H9 (cell line): ENCODE measurements at regions not wholly inside any gene's neighbourhood (a gene's known extent, or its start where the extent isn't known, plus 50 kb on each side); places are given as distances from the start of the nearest gene placed in this dataset.

Experiments used
- DNase-seq: peaks from one replicate; pipeline ENCODE4 v3.0.0-alpha.2; 2017
- H2AFZ ChIP-seq: one replicate; pipeline ENCODE4 v1.6.1; 2013; ENCODE audit warnings: mild to moderate bottlenecking, low read length, control low read depth, moderate library complexity
- H2AK5ac ChIP-seq: 2 replicates; pipeline ENCODE4 v1.6.1; 2013; ENCODE audit warnings: low read length, control low read depth, mixed read lengths; ENCODE audit not compliant: insufficient read length
- H2BK120ac ChIP-seq: one replicate; pipeline ENCODE4 v1.6.1; 2013; ENCODE audit warnings: low read depth, mild to moderate bottlenecking, low read length, control low read depth, inconsistent platforms; ENCODE audit not compliant: poor library complexity, severe bottlenecking
- H2BK12ac ChIP-seq: 2 replicates; pipeline ENCODE4 v1.6.1; 2013; ENCODE audit warnings: low read length, control low read depth, mixed read lengths, low read depth; ENCODE audit not compliant: insufficient read length
- H2BK15ac ChIP-seq: 2 replicates; pipeline ENCODE4 v1.6.1; 2013; ENCODE audit warnings: low read depth, low read length, control low read depth
- H2BK20ac ChIP-seq: one replicate; pipeline ENCODE4 v1.6.1; 2013; ENCODE audit warnings: low read depth, mild to moderate bottlenecking, low read length, control low read depth, inconsistent platforms; ENCODE audit not compliant: poor library complexity, severe bottlenecking
- H2BK5ac ChIP-seq: 2 replicates; pipeline ENCODE4 v1.6.1; 2013; ENCODE audit warnings: low read length, control low read depth, mixed read lengths; ENCODE audit not compliant: insufficient read length
- H3K14ac ChIP-seq: 2 replicates; pipeline ENCODE4 v1.6.1; 2013; ENCODE audit warnings: low read length, control low read depth; ENCODE audit not compliant: insufficient read depth
- H3K18ac ChIP-seq: 2 replicates; pipeline ENCODE4 v1.6.1; 2013; ENCODE audit warnings: low read depth, mild to moderate bottlenecking, mixed read lengths, low read length, control low read depth; ENCODE audit not compliant: insufficient read length
- H3K23ac ChIP-seq: 2 replicates; pipeline ENCODE4 v1.6.1; 2013; ENCODE audit warnings: low read length, control low read depth, mixed read lengths, low read depth; ENCODE audit not compliant: insufficient read length
- H3K23me2 ChIP-seq: 2 replicates; pipeline ENCODE4 v1.6.1; 2013; ENCODE audit warnings: low read depth, mild to moderate bottlenecking, mixed read lengths, low read length, control low read depth; ENCODE audit not compliant: insufficient read length, poor library complexity, severe bottlenecking
- H3K27ac ChIP-seq: 2 replicates; pipeline ENCODE4 v1.5.1; 2013; ENCODE audit warnings: low read length, control low read depth, mixed read lengths, low read depth; ENCODE audit not compliant: insufficient read length
- H3K27me3 ChIP-seq: 2 replicates; pipeline ENCODE4 v1.6.1; 2013; ENCODE audit warnings: low read length, control low read depth, inconsistent platforms; ENCODE audit not compliant: insufficient read depth
- H3K4ac ChIP-seq: 2 replicates; pipeline ENCODE4 v1.6.1; 2013; ENCODE audit warnings: low read depth, mild to moderate bottlenecking, control low read depth, inconsistent platforms, low read length, moderate library complexity
- H3K4me1 ChIP-seq: 2 replicates; pipeline ENCODE4 v1.6.1; 2013; ENCODE audit warnings: low read length, control low read depth, inconsistent platforms; ENCODE audit not compliant: insufficient read depth
- H3K4me2 ChIP-seq: 2 replicates; pipeline ENCODE4 v1.6.1; 2013; ENCODE audit warnings: low read length, control low read depth, mixed read lengths; ENCODE audit not compliant: insufficient read length, insufficient read depth
- H3K56ac ChIP-seq: 2 replicates; pipeline ENCODE4 v1.6.1; 2013; ENCODE audit warnings: low read depth, mild to moderate bottlenecking, mixed read lengths, low read length, control low read depth; ENCODE audit not compliant: insufficient read length
- H3K79me1 ChIP-seq: 2 replicates; pipeline ENCODE4 v1.6.1; 2013; ENCODE audit warnings: low read depth, mild to moderate bottlenecking, moderate library complexity, low read length, control low read depth, inconsistent platforms; ENCODE audit not compliant: insufficient read depth, poor library complexity, severe bottlenecking
- H3K79me2 ChIP-seq: 2 replicates; pipeline ENCODE4 v1.6.1; 2013; ENCODE audit warnings: low read length, control low read depth, inconsistent platforms; ENCODE audit not compliant: insufficient read depth
- H3K9ac ChIP-seq: 2 replicates; pipeline ENCODE4 v1.6.1; 2013; ENCODE audit warnings: low read length, control low read depth, mixed read lengths; ENCODE audit not compliant: insufficient read length; ENCODE audit errors: extremely low read depth
- H3K9me3 ChIP-seq: one replicate; pipeline ENCODE4 v1.6.1; 2013; ENCODE audit warnings: low read depth, low read length, inconsistent platforms; ENCODE audit not compliant: control insufficient read depth
- H3T11ph ChIP-seq: one replicate; pipeline ENCODE4 v1.6.1; 2013; ENCODE audit warnings: mild to moderate bottlenecking, low read length, control low read depth, inconsistent platforms
- H4K20me1 ChIP-seq: one replicate; pipeline ENCODE4 v1.6.1; 2013; ENCODE audit not compliant: control insufficient read depth, insufficient read length, insufficient read depth
- H4K5ac ChIP-seq: 2 replicates; pipeline ENCODE4 v1.6.1; 2013; ENCODE audit warnings: low read depth, mild to moderate bottlenecking, mixed read lengths, low read length, control low read depth; ENCODE audit not compliant: insufficient read length
- H4K8ac ChIP-seq: replicated peaks from 2 replicates; pipeline ENCODE4 v1.6.1; 2013; ENCODE audit warnings: low read length, control low read depth, mixed read lengths, low read depth; ENCODE audit not compliant: insufficient read length
- H4K91ac ChIP-seq: 2 replicates; pipeline ENCODE4 v1.6.1; 2013; ENCODE audit warnings: low read depth, mild to moderate bottlenecking, moderate library complexity, mixed read lengths, low read length, control low read depth; ENCODE audit not compliant: insufficient read length
- H3K27ac Mint-ChIP-seq, 3 experiments: 2 replicates in 2 of 3; 3 replicates in 1 of 3; pipeline ENCODE4 v1.8.0; 2020 to 2021; ENCODE audit warnings: mixed read lengths in 3 of 3, mild to moderate bottlenecking in 1 of 3, moderate library complexity in 1 of 3
- H3K27me3 Mint-ChIP-seq: 2 replicates; pipeline ENCODE4 v1.8.0; 2021; ENCODE audit warnings: low read depth, mild to moderate bottlenecking, moderate library complexity, mixed read lengths
- H3K36me3 Mint-ChIP-seq, 3 experiments: 2 replicates in 2 of 3; 3 replicates in 1 of 3; pipeline ENCODE4 v1.8.0; 2020 to 2021; ENCODE audit warnings: low read depth in 3 of 3, mixed read lengths in 3 of 3; ENCODE audit not compliant: insufficient read depth in 1 of 3
- H3K4me1 Mint-ChIP-seq, 2 experiments: 2 replicates each; pipeline ENCODE4 v1.8.0; 2020; ENCODE audit warnings: mixed read lengths in 2 of 2
- H3K4me3 Mint-ChIP-seq, 2 experiments: 2 replicates in 1 of 2; 3 replicates in 1 of 2; pipeline ENCODE4 v1.8.0; 2020 to 2021; ENCODE audit warnings: mild to moderate bottlenecking in 2 of 2, mixed read lengths in 2 of 2, moderate library complexity in 1 of 2
- H3K9me3 Mint-ChIP-seq, 2 experiments: 2 replicates in 1 of 2; 3 replicates in 1 of 2; pipeline ENCODE4 v1.8.0; 2020; ENCODE audit warnings: mild to moderate bottlenecking in 2 of 2, mixed read lengths in 2 of 2, moderate library complexity in 1 of 2
- WGBS: extraction: QIAGEN DNeasy Blood & Tissue Kit; methylation state at CpG from one replicate; pipeline ENCODE4 v1.1.7; 2013; ENCODE audit warnings: missing lambda C conversion rate, low lambda C conversion rate, mixed read lengths; ENCODE audit not compliant: insufficient read length; ENCODE audit errors: extremely low coverage; 5-methylcytosine and 5-hydroxymethylcytosine counted together
- TF ChIP-seq, protein P1 (sequence below): fragments of 200-600 bp; sonication (generic); conservative IDR thresholded peaks from 3 replicates; pipeline ENCODE4 v1.8.0; 2021; ENCODE audit warnings: antibody characterized with exemption, mild to moderate bottlenecking

DNA sequence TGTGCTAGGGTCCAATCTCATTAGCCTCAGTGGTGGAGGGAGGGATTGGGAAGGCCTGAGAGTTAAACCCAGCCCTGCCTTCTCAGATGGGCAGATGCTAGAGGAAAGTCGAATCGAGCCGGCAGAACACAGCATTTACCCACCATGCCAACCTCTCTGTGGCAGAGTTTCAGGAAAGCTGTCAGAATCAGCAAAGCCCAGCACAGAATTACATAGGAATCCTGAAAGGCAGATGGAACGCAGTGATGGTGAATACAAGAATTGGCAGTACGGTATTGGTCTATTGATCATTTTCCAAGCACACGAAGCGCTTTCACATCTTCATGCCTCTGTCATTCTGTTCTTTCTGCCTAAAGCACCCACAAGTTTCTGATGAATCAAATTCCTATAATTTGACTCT is 417.7 kb upstream of the RBMS3 start:
- Histone ChIP-seq H3K18ac (no peak overlapping the region), H3K23me2 (no peaks in the 10 kb centered on the region), H3K27ac (no peak overlapping the region), H3K4me2 (no peak overlapping the region), H2AFZ (no peak overlapping the region), H4K91ac (no peak overlapping the region), H2BK15ac (no peak overlapping the region), H3K23ac (no peak overlapping the region), H2BK20ac (no peak overlapping the region), H3K79me1 (no peaks in the 10 kb centered on the region), H3K79me2 (no peaks in the 10 kb centered on the region), H3K56ac (no peak overlapping the region), H2BK120ac (no peak overlapping the region), H3K9ac (no peak overlapping the region), H3K9me3 (no peaks in the 10 kb centered on the region), H3T11ph (no peak overlapping the region), H3K14ac (no peak overlapping the region), H4K8ac (no peak overlapping the region), H2BK5ac (no peak overlapping the region), H3K27me3 (no peaks in the 10 kb centered on the region), H4K20me1 (no peaks in the 10 kb centered on the region), H2AK5ac (no peak overlapping the region), H2BK12ac (no peak overlapping the region), H3K4ac (no peak overlapping the region), H3K4me1 (no peaks in the 10 kb centered on the region), H4K5ac (no peak overlapping the region)
- peaks cover 17 to 27% of the 10 kb centered on the region in 2 experiments for H3K4me1 Mint-ChIP-seq
- no peaks in the 10 kb centered on the region for H3K27me3 Mint-ChIP-seq
- peak overlapping the region in 1 of 3 experiments; percentile 74; a peak in 1 of 7 replicates for H3K27ac Mint-ChIP-seq
- H3K36me3 Mint-ChIP-seq = no peaks in the 10 kb centered on the region
- no peak overlapping the region for H3K4me3 Mint-ChIP-seq
- H3K9me3 Mint-ChIP-seq = no peaks in the 10 kb centered on the region
- TF ChIP-seq, protein P1, sequence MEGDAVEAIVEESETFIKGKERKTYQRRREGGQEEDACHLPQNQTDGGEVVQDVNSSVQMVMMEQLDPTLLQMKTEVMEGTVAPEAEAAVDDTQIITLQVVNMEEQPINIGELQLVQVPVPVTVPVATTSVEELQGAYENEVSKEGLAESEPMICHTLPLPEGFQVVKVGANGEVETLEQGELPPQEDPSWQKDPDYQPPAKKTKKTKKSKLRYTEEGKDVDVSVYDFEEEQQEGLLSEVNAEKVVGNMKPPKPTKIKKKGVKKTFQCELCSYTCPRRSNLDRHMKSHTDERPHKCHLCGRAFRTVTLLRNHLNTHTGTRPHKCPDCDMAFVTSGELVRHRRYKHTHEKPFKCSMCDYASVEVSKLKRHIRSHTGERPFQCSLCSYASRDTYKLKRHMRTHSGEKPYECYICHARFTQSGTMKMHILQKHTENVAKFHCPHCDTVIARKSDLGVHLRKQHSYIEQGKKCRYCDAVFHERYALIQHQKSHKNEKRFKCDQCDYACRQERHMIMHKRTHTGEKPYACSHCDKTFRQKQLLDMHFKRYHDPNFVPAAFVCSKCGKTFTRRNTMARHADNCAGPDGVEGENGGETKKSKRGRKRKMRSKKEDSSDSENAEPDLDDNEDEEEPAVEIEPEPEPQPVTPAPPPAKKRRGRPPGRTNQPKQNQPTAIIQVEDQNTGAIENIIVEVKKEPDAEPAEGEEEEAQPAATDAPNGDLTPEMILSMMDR = no peak
- DNase-seq = no peak
- whole genome bisulfite sequencing = no CpG with 5 or more reads among the region's 7 CpGs
